Neural cell (in vitro differentiated cells): ENCODE measurements at regions not wholly inside any gene's neighbourhood (a gene's known extent, or its start where the extent isn't known, plus 50 kb on each side); places are given as distances from the start of the nearest gene placed in this dataset.

ENCODE experiments used
- EP300 ChIP-seq: fragments of 450-650 bp; conservative IDR thresholded peaks from 2 replicates; pipeline ENCODE4 v1.6.1; 2014; ENCODE audit warnings: antibody characterized with exemption, mild to moderate bottlenecking, moderate library complexity; ENCODE audit not compliant: poor library complexity, severe bottlenecking
- EZH2 ChIP-seq: fragments of 200-600, 300-800 bp; shearing (Covaris generic), sonication (generic); IDR thresholded peaks from 2 replicates; pipeline ENCODE4 v1.6.1; 2014; ENCODE audit warnings: antibody characterized with exemption, low read length, borderline replicate concordance, mild to moderate bottlenecking; ENCODE audit not compliant: insufficient read depth, poor library complexity, severe bottlenecking
- POLR2AphosphoS5 ChIP-seq: IDR thresholded peaks from 2 replicates; pipeline ENCODE4 v1.6.1; 2012
- RAD21 ChIP-seq: fragments of 450-650 bp; conservative IDR thresholded peaks from 2 replicates; pipeline ENCODE4 v1.6.1; 2014; ENCODE audit warnings: antibody characterized with exemption, mild to moderate bottlenecking, moderate library complexity
- REST ChIP-seq: IDR thresholded peaks from 2 replicates; pipeline ENCODE4 v1.6.1; 2012; ENCODE audit warnings: borderline replicate concordance
- SMC3 ChIP-seq: fragments of 450-650 bp; conservative IDR thresholded peaks from 2 replicates; pipeline ENCODE4 v1.6.1; 2014; ENCODE audit warnings: antibody characterized with exemption, mild to moderate bottlenecking, moderate library complexity; ENCODE audit not compliant: poor library complexity
- TF ChIP-seq, protein P1 (sequence below): fragments of 450-650 bp; IDR thresholded peaks from 2 replicates; pipeline ENCODE4 v1.5.1; 2014; ENCODE audit warnings: antibody characterized with exemption, mild to moderate bottlenecking, moderate library complexity; ENCODE audit not compliant: poor library complexity, severe bottlenecking

DNA sequence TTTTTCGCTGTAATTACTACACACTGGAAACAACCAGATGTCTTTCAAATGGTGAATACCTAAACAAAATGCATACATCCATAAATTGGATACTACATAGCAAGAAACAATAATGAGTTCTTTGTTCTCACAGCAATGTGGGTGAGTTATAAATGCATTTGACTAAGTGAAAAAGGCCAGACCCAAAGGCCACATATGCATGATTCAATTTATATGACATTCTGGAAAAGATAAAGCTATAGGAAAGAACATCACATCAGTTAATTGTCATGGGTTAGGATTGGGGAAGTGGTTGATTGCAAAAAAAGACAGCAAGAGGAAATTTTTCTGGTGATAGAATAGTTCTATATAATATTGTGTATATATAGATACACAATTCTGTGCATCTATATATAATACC is 198.9 kb downstream of the CYLC2 start:
- TF ChIP-seq EZH2, result no peak
- TF ChIP-seq EP300, result no peak
- TF ChIP-seq, protein P1, sequence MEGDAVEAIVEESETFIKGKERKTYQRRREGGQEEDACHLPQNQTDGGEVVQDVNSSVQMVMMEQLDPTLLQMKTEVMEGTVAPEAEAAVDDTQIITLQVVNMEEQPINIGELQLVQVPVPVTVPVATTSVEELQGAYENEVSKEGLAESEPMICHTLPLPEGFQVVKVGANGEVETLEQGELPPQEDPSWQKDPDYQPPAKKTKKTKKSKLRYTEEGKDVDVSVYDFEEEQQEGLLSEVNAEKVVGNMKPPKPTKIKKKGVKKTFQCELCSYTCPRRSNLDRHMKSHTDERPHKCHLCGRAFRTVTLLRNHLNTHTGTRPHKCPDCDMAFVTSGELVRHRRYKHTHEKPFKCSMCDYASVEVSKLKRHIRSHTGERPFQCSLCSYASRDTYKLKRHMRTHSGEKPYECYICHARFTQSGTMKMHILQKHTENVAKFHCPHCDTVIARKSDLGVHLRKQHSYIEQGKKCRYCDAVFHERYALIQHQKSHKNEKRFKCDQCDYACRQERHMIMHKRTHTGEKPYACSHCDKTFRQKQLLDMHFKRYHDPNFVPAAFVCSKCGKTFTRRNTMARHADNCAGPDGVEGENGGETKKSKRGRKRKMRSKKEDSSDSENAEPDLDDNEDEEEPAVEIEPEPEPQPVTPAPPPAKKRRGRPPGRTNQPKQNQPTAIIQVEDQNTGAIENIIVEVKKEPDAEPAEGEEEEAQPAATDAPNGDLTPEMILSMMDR, result no peak
- TF ChIP-seq POLR2AphosphoS5, result no peak
- no peak for TF ChIP-seq SMC3
- TF ChIP-seq RAD21, result no peak
- TF ChIP-seq REST, result no peak
